ENCODE measurements at regions not wholly inside any gene's neighbourhood (a gene's known extent, or its start where the extent isn't known, plus 50 kb on each side); places are given as distances from the start of the nearest gene placed in this dataset.

GRCh38 chr10:9449530-9449929, 1395.0 kb downstream of the GATA3 start:
- TF ChIP-seq POLR2AphosphoS5 (IDR thresholded peaks at IDR 0.05): no peak
- TF ChIP-seq POLR2A (IDR thresholded peaks at IDR 0.05): no peak
- TF ChIP-seq, protein P1, sequence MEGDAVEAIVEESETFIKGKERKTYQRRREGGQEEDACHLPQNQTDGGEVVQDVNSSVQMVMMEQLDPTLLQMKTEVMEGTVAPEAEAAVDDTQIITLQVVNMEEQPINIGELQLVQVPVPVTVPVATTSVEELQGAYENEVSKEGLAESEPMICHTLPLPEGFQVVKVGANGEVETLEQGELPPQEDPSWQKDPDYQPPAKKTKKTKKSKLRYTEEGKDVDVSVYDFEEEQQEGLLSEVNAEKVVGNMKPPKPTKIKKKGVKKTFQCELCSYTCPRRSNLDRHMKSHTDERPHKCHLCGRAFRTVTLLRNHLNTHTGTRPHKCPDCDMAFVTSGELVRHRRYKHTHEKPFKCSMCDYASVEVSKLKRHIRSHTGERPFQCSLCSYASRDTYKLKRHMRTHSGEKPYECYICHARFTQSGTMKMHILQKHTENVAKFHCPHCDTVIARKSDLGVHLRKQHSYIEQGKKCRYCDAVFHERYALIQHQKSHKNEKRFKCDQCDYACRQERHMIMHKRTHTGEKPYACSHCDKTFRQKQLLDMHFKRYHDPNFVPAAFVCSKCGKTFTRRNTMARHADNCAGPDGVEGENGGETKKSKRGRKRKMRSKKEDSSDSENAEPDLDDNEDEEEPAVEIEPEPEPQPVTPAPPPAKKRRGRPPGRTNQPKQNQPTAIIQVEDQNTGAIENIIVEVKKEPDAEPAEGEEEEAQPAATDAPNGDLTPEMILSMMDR (IDR thresholded peaks at IDR 0.05): no peak
